Epidermal melanocyte (primary cell): ENCODE measurements at regions not wholly inside any gene's neighbourhood (a gene's known extent, or its start where the extent isn't known, plus 50 kb on each side); places are given as distances from the start of the nearest gene placed in this dataset.
"Not testable (repeated sequence)": the region's sequence is repeated elsewhere in the genome, so short reads cannot be mapped to it uniquely, and the experiment has no call there.

Experiments
- DNase-seq: peaks from one replicate; pipeline ENCODE4 v3.0.0; 2011; ENCODE audit warnings: low spot score; ENCODE audit not compliant: insufficient read length

DNA sequence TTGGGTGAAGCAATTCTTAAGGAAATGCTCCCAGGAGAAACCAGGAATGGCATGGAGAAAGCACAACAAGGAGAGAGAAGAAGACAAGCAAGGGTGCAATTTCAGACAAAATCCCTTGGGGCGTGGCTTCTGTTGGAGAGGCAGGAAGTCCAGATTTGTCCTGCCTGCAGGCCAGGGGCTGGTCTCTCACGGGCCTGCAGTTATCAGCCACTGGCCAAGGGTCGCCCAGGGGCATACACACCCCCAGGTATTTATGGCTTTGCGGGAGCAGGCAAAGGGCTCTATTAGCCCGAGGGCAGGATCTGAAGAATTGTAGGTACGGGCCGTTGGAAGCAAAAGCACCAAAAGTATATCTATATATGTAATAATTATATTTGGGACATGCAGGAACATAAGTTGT lies 87.7 kb downstream of the IYD start:
- DNase-seq, result no peak

DNA sequence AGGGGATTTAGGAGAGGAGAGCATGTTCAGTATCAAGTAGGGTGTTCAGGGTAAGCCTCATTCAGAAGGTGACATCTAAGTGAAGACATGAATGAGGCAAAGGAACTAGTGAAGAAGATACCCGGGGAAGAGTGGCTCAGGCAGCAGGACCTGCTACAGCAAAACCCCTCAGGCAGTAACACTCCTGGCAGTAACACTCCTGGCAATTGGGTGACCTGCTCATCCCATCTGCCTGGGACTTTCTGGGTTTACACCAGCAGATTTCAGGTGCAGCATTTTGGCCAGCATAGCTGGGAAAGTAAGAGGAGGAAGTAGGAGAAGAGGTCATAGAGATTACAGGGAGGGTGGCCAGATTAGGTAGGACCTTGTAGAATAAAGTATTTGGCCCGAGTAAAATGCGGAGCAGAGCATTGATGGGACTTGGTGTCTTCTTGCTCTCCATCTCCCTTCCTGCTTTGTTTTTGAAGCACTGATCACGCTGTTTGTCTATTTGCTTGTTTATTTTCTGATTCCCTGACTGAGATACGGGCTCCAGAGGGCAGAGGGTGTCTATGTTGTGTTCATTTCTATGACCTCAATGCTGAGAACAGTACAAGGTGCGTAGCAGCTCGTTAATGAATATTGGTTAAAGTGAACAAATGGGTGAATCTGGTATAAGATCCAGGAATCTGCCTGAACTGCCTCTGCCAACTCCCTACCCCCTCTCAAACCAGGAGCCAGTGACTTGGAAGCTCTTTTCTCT lies 88.3 kb downstream of the IYD start:
- DNase-seq, result no peak

DNA sequence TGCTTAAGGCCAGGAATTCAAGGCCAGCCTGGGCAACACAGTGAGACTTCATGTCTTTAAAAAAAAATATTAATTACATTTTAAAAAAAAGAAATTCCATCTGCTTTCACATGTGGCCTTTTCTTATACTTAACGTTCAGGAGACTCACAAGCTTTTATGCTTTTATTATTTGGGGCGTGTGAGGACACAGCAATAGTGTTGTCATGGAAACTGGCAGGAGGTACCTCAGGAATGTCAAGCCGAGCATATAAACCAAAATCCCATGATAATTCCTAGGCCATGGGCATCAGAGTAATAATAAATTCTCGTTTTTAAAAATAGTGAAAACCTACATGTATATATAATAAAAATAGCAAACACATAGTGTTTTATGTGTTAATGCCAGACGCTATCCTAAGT lies 89.8 kb downstream of the IYD start:
- DNase-seq, result no peak

DNA sequence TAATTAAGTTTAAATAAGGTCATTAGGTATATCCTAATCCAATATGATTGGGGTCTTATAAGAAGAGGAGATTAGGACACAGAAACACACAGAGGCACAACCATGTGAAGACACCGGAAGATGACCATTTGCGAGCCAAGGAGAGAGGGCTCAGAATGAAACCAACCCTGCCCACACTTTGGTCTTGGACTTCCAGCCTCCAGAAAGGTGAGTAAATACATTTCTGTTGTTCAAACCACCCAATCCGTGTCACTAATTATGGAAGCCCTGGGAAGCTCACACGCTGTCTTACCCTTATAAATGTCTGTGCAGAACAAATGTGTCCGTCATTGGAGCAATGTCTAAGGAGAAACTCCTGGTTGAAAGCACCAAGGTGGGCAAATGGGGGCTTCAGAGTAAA lies 95.0 kb downstream of the IYD start:
- no peak for DNase-seq

DNA sequence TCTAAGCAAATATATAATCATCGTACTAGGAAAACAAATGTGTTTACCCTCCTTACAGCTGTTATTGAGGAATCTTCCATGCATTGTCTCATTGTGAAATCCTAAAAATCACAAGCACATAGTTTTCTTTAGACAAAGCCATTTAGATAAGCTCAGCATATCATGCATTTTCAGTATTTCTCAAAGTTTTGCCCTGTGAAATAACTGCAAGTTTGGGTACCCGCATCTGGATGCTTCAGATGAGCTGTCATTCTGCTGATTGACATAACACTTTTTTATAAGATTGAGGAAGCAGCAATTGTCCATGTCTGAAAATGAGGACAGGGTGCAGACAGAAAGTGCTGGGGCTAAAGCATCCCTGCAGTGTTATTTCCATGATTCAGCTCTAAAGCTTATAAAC lies 96.2 kb downstream of the IYD start:
- no peak for DNase-seq

DNA sequence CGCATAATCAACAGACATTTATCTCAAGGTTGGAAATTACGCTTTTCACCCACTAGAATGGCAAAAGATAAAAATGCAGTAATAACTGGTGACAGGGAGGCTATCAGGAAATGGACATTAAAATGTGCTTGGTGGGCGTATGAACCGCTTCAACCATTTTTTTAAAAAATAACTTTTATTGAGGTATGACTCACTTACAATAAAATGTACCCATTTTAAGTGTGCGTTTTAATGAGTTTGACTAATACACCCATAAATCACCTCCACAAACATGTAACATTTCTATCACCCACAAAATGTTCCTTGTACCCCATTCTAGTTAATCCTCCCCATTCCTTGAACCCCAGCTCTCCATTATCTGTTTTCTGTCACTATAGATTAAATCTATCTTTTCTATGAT lies 96.8 kb downstream of the IYD start:
- no peak for DNase-seq

DNA sequence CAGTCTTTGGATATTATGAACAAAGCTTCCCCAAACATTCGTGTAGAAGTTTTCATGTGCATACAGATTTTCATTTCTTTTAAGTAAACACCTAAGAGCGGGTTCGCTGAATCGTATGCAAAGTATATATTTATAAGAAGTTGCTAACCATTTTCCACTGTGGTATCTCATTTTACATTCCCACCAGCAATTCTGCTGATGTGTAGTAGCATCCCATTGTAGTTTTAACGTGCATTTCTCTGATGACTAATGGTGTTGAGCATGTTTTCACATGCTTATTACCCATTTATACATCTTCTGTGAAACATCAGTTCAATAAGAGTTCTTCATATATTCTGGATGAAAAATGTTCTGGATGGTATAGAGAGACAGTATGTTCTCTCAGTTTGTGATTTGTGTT lies 97.4 kb downstream of the IYD start:
- no peak for DNase-seq

DNA sequence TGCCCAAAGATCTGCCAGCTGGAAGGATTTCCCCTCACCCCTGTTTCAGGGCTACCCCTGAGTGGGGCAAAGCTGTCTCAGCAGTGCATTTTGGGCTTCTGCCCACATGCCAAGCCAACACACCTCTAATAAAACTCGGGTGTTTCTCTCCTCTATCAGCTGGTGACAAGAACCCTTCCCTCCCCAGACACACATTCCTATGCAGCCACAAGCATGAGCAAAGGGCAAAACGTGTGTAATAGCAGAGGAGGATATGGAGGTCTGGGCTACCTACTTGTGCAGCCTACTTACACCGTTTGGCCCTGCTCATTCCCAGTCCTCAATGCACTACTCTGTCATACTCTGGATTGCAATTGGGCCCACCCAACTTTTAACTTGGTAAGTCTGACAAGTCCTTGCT lies 101.3 kb downstream of the IYD start:
- DNase-seq, result no peak

DNA sequence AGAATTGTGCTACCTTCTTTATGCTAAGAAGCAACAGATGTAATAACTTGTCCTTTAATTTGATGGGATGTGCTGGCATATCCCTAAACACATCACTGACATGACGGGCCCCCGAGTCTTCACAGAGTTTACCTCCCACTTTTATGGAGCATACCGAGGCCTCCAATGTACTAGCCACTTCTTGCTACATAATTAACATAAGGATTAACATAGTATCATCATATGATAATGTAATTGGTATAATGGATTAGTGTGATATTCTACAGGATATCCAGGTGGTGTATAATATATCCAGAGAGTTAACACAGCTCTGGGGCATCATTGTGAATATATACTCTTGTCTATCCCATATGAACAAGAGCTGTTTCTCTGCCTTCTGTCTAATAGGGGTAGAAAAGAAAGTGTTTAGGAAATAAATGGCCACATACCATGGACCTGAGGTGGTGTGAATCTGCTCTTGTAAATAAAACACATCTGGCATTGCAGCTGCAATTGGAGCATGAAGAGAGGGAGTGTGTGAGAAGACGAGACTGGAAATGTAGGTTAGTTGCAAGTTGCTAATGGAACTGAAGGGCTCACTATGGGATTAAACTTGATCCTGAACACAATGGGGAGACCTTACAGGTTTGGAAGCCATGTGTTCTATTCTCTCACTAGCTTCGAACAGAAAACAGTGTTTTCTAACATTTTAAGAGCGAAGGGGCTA lies 102.3 kb downstream of the IYD start:
- no peak for DNase-seq

DNA sequence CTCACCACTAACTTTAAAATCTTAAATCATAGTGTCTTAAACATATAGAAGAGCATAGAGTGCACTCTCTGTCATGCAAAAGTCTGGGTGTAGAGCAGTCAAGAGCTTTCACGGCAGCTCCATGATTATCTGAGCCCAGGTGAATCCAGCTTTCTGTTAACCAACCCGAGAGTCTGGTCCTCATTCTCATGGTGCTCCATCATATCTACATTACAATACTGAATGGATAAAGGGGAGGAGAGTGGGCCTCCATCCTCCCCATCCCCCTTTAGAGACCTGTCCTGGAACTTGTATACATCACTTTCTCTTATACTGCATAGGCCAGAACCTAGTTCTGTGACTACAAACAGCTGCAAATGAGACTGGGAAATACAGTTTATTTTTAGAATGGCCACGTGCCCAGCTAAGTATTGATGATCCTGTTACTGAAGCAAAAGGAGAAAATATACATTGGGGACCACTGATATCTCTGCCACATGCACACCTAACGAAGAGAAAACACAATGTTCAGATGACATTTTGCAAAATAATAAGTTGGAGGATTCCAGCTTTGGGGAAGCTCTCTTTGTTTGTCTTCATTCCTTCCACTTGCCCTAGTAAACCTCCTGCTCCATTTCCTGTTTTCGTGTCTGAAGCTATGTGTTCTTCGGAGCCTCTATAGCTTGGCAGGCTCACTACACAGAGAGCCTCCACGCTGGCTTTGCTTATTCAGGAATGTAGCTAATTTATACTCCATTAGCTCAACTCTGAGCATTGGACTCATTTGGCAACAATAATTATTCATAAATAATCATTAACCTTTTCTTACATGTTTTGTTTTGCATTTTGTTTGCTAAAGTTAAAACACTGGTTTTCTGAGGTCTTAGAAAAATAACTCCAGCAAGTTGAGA lies 110.1 kb downstream of the IYD start:
- no peak for DNase-seq

DNA sequence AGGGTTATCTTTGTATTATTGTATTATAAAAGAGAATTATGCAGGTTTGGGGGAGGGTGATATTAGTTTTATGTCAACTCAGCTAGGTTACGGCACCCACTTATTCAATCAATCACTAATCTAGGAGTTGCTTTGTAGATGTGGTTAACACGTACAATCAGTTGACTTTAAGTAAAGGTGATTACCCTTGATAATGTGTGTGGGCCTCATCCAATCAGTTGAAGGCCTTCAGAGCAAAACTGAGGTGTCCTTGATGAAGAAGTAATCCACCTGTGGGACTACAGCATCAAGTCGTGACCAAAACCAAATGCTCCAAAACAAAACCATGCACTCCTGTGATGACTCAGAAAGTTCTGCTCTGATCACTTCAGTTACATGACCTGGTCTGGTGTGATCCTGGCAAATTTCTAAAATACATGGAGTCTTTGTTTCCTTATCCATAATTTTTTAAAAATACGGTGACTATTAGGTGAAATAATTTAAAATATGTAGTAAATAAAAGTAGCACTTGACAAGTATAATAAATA lies 114.1 kb downstream of the IYD start:
- no peak for DNase-seq

DNA sequence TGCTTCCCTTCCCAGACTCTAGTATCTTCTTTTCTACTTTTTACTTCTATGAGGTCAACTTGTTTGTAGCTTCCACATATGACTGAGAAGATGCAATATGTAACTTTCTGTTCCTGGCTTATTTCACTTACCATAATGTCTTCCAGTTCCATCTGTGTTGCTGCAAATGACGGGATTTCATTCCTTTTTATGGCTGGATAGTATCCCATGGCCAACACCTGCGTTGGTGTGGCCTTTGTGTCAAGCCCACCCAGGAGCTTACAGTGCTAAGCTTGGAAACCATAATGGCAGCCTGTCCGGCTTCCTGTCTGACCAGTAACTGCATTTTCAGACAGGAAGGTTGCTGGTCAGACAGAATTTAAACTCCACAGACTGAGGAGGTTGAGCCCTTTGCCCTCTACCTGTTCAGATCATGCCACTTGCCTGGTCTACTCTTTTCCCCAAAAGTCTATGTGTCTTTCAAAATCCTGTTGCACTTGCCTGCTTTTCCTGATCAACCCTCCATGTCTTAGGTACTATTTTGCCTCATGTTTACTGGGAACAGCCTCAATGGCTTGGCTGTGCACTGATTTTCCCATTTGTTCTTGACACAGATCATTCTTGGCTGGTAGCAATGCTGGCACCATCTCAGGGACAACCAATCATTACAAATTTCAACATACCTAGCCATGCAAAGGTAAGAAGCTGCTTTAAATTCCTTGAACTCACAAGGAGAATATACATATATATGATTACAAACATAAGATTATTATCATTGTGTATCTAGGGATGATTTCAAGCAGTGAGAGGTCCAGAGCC lies 114.3 kb upstream of the PLEKHG1 start:
- DNase-seq, result no peak

DNA sequence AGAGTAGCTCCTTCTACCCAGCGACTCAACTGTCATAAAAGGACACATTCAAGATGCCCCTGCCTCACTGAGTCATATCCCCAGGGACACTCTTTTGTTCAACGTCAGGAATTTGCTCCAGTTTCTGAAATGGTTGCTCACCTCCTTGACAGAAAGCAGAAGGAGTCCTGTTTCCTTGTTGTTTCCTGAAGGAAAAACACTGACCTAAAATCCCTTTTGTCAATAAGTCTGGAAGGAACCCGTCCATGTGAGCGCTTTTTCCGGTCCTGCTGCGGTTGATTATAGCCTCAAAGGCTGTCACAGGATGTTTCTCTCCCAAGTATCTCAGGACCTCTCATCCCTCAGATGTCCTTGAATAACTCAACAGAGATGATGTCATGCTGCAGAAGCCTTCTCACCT lies 113.6 kb upstream of the PLEKHG1 start:
- no peak for DNase-seq

DNA sequence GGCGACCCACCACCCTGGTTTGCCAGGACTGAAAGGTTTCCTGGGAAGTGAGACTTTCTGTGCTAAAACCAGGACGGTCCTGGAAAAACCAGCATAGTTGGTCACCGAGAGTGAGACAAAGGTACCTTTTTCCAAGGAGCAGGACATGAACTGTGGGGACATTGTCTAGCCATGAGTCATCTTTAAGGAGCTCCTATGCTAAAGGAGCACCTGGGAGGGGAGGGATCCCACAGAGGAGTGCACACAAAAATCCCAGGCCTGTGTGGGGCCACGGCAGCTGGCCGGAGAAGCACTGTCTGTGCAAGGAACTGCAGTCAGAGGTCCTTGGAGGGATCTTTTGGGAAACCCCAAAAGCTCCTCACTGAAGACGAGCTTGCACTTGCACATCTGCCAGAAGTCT lies 109.1 kb upstream of the PLEKHG1 start:
- no peak for DNase-seq

DNA sequence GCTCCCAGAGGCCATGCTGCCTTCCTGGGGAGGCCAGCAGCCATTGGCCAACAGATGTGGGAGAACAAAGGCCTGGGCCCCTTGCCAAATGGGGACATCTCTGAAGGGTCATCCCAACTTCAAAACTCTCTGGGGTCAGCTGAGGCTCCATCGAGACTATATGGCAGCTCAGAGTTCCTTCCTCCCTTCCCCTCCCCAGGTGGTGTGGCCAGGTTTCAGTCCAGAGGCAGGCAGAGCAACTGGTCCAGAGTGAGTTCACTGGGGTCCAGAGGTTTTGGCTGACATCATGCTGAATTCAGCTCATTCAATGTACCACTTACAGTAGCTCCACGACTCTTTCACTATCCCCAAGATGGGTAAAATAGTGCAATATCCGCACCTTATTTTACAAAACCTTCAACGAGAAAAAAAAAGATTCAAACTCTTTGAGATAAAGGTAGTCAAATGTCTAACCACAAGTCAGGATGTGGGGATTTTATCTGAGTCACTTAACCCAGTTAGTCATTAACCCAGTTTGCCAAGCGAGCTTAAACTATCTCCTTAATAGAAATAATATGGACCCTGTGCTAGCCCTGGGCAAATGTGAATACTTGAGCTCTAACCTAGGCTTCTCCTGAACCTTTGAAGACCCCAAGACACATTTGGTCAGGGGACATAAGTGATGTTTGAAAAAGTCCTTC lies 108.4 kb upstream of the PLEKHG1 start:
- DNase-seq, result no peak

DNA sequence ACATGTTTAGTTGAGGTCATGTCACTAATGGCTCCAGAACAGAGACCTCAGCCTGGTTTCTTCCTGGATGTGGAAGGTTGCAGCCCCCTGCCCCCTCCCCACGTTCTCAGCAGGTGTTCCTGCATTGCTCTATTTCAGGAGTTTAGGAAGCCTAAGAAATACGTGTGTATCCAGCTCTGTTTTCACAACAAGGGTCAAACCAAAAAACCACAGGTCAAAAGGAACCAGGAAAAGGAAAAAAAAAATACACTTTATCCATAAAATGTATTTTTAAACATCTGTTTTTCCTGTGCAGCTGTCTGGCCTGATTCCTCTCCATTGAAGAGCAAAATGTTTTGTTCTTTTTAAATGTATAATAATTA lies 107.9 kb upstream of the PLEKHG1 start:
- no peak for DNase-seq

DNA sequence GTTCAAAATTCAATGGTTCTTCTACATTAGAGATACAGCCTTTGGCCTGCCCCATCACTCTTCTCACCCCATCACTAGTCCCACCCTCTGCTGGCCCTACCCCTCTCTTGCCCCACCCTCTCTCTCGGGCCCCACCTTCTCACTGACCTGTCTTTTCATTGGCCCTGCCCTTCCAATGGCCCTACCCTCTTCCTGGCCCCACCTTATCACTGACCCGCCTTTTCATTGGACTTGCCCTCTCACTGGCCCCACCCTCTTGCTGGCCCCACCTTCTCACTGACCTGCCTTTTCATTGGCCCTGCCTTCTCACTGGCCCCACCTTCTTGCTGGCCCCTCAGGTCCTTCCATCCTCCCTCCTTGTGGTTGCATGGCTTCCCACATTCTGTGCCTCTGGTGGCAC lies 107.2 kb upstream of the PLEKHG1 start:
- no peak for DNase-seq

DNA sequence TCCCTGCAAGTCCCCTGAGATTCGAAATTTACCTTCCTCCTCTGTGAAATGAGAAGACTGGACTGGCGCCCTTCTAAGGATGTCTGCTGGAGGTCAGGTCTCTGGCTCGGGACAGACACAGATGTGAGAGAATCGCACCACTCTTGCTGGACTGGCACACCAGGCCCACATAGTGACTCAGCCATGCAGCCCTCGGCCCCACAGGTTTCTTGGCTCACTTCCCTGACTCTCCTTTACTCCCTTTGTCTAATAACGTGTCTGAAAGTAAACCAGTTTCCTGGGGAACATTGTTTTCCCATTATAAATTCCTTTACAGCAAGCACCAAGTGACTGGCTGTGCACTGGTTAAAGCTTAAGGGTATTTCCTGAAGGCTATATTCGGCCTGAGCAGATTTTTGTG lies 106.7 kb upstream of the PLEKHG1 start:
- no peak for DNase-seq

DNA sequence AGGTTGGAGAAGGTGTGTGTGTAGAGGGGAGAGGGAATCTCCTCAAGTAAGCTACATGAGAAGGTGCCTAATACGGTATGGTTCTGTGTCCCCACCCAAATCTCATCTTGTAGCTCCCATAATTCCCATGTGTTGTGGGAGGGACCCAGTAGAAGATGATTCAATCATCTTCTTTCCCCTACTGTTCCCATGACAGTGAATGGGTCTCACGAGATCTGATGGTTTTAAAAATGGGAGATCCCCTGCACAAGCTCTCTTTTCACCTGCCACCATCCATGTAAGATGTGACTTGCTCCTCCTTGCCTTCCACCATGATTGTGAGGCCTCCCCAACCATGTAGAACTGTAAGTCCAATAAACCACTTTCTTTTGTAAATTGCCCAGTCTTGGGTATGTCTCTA lies 106.1 kb upstream of the PLEKHG1 start:
- DNase-seq, result not testable (repeated sequence)

DNA sequence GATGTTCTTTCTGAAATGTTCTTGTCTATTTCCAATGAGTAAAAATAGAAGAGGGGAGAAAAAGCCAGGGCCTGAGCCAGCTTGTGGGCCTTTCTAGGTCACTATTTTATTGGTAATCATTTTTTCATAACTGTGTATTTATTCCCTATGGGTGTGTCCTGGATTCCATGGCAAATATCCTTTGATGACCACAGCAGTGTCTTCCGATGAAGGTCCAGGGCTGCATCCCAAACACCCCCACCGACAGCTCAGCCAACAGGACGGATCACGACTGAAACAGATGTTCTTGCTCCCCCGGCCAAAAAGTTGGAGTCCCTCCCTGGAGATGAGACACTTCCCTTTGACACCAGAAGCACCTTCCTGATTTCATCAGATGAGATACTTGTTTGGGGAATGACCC lies 105.4 kb upstream of the PLEKHG1 start:
- no peak for DNase-seq

DNA sequence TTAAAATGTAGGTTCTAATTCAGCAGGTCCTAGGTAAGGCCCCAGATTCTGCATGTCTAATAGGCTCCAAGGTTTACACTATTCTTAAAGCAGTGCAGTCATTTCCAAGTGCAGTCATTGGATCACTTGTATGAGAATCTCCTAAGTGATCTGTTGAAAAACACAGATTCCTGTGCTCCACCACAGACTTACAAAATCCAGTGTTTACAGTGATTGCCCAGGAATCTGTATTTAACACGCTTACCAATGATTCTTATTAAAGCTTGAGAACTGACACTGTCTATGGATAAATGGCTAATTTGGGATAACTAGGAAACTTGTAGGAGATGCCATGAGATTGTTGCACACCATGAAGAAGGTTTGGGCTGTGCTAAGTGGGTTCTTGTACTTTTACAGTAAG lies 104.6 kb upstream of the PLEKHG1 start:
- no peak for DNase-seq
